SH-SY5Y (cell line): ENCODE measurements at regions not wholly inside any gene's neighbourhood (a gene's known extent, or its start where the extent isn't known, plus 50 kb on each side); places are given as distances from the start of the nearest gene placed in this dataset.

Source experiments
- GATA2 ChIP-seq: IDR thresholded peaks from 2 replicates; pipeline ENCODE4 v1.6.1; 2011; ENCODE audit warnings: mild to moderate bottlenecking, low read depth, low read length
- GATA3 ChIP-seq: IDR thresholded peaks from 2 replicates; pipeline ENCODE4 v1.6.1; 2011; ENCODE audit warnings: low read depth, mild to moderate bottlenecking, low read length, moderate library complexity

DNA sequence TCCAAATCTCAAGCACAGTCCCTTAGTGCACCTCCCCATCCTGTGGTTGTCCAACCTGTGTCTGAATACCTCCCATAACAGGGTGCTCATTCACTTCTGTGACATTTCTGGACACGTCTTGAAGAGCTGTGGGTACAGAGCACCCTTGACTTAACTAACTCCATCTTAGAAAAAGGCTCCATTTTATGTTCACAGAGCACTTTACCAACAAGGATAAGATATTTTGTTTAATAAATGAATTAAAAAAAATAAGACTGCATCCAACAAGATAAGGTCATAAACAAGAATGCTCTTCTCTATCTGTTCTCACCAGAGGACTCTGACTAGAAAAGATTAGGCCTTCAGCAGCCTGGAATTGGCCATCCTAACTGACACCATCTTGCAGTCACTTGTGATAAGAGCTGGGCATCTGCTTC is 335.2 kb upstream of the ZNF32 start:
- no peak for TF ChIP-seq GATA2
- no peak for TF ChIP-seq GATA3

- no peak for TF ChIP-seq GATA3
- no peak for TF ChIP-seq GATA2
Observed at GRCh38 chr10:43983405-43983804, 334.7 kb upstream of the ZNF32 start.

DNA sequence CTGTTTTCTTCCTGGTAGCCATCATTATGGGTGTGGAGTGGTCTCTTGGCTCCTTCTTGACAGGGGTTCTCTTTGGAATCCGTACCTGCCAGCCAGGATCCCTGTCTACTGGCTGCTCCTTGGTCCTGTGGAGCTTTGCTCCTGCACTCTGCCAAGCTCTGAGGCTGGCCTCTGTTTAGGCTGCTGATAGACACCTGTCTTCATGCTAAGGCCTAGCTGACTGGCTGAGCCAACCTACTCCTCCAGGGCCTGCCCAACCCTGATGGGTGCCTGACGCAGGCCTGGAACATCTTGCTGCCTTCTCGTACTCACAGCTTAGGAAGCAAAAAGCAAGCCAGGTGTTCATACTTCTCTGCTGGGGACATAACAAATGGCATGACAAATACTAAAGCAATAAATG is 333.6 kb upstream of the ZNF32 start:
- no peak for TF ChIP-seq GATA3

DNA sequence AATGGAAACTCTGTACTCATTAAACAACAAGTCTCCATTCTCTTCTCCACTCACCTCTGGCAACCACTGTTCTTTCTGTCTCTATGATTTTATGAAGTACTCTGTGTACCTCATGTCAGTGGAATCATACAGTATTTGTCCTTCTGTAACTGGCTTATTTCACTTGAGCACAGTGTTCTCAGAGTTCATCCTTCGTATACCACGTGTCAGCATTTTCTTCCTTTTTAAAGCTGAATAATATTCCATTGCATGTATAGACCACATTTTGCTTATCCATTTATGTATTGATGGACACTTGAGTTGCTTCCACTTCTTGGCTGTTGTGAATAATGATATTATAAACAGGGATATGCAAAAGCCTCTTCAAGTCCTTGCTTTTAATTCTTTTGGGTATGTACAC is 333.0 kb upstream of the ZNF32 start:
- no peak for TF ChIP-seq GATA3
- TF ChIP-seq GATA2, result no peak

GRCh38 chr10:43981232-43981631 is 332.6 kb upstream of the ZNF32 start:
- TF ChIP-seq GATA2, result no peak
- TF ChIP-seq GATA3, result no peak

DNA sequence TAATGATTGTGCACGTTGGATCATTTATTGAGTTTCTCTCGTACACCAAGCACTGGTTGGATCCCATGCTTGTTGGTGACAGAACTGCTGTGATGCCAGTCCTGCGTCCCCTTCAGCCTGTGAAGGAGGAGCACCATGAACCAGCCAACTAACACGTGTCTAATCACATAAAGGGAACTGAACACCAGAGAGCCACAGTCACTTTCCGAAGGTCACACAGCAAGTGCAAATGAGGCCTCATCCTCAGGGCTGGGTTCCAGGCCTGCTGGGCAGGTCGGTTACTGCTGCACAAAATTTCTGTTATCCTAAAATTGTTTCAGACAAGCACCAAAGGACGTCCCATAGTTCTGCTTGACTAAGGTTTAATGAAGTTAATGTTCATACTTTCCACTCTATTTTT is 332.0 kb upstream of the ZNF32 start:
- TF ChIP-seq GATA3 (no peak), GATA2 (no peak)

- TF ChIP-seq GATA3 (no peak), GATA2 (no peak)
Observed at GRCh38 chr10:43980313-43980712, 331.6 kb upstream of the ZNF32 start.

GRCh38 chr10:43979551-43979950 is 330.9 kb upstream of the ZNF32 start:
- TF ChIP-seq GATA3, result no peak
- no peak for TF ChIP-seq GATA2

DNA sequence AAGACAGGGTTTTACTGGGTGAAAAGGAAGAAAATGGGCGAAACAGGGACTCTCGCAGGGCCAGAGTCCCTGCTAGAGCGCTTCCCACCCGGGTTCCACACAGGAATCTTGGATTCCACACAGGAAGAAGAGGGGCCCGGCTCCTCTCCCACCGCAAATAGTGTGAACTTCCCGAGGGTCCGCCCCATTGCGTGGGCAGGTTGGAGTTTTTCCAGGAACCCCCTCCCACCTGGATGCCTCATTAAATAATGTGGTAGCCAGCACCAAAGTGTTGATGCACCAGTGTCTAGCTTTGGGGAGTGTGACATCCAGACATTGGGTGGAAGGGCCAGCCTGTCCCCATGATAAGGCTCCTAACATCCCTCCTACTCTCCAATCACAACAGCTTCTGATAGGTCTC is 330.3 kb upstream of the ZNF32 start:
- TF ChIP-seq GATA2 (no peak), GATA3 (no peak)

GRCh38 chr10:43978091-43978490 is 329.4 kb upstream of the ZNF32 start:
- TF ChIP-seq GATA3 (no peak), GATA2 (no peak)

GRCh38 chr10:43976292-43976691 is 327.6 kb upstream of the ZNF32 start:
- TF ChIP-seq GATA3 (no peak), GATA2 (no peak)

DNA sequence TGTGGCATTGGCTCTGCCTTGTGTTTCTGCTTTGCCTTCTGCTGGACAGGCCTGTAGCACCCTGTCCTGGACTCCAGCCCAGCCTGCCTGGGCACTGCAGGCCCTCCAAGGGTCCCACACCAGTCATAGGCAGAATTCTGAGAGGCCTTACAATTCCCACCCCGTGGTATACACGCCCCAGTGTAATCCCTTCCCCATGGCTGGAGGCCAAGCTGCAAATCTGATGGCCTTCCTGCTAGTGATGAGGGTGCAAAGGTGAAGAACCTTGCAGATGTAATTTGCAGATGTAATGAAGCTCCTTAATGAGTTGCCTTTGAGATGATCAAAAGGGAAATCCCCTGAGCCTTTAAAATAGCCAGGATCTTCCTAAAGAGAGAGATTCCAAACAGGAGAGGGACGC is 325.1 kb upstream of the ZNF32 start:
- TF ChIP-seq GATA2 (no peak), GATA3 (no peak)

DNA sequence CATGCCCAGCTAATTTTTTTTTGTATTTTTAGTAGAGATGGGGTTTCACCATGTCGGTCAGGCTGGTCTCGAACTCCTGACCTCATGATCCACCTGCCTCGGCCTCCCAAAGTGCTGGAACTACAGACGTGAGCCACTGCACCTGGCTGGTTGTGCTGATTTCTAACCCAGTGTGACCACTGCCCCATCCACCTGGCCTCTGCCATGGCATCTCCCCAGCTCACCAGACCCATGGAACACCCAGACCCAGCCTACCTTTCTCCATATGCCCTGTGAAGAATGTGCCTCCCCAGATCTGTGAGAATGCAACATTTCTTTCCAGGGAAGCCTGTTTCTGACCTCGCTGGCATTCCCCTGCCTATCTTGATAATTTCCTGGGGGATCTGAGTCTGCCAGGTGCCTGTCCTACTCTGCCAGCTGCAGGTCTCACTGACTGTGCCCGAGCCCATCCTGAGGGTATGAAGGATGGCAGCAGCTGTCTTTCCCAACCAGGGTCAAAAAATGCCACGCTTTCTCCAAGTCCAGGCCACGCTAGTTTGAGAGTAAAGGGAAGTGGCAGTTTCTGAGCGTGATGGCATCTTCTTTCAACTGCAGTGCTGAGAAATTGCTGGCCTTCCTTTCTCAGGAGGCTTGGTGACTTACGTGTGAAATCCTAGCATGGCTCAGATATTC is 324.4 kb upstream of the ZNF32 start:
- TF ChIP-seq GATA2 (no peak), GATA3 (no peak)

DNA sequence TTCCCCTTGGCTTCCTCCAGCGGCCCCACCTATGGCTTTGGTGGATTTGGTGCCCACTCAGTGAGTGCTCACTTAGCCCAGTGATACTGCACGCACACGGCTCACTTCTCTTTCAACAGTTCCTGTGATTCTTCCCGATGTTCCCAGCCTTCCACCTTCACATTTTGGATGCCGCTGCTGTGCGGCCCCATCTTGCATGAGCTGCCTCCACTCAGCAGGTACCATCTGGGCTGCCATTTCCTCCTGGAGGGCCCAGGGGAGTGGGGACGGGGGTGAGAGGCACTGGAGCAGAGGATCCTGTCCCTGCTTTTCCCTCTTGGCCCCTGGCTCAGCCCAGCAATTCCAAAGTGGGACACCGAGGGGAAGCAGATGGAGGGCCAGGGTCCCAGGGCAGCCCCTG is 323.3 kb upstream of the ZNF32 start:
- TF ChIP-seq GATA3 (no peak), GATA2 (no peak)

DNA sequence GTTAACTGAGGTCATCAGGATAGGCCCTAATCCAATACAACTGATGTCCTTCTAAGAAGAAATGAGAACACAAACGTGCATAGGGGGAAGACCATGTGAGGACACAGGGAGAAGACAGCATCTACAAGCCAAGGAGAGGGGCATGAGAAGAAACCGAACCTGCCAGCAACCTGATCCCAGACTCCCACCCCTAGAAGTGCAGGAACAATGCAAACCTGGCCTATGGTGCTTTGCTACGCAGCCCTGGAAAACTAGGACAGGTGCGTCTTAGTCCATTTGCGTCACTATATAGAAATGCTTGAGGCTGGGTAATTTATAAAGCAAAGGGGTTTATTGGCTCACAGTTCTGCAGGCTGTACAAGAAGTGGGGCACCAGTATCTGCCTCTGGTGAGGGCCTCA is 322.6 kb upstream of the ZNF32 start:
- TF ChIP-seq GATA3 (no peak), GATA2 (no peak)

DNA sequence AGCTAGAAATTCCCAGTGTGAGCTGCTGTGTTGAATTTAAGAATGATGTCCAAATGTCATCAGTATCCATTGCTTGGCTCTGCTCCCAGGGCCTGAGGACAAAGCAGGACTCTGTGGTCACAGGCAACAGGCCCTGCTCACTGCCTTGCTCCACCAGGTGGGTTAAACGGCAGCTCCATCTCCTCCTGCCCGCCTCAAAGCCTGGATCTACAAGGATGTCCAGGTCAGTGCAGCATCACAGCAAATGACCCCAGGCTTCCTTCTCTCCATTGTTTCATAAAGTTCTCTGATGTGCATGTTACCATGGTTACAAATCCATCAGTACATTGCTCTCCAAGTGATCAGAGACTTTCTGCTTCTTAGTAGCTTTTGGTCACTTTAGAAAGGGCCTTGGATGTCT is 322.0 kb upstream of the ZNF32 start:
- no peak for TF ChIP-seq GATA3
